H1 (cell line): ENCODE measurements at regions not wholly inside any gene's neighbourhood (a gene's known extent, or its start where the extent isn't known, plus 50 kb on each side); places are given as distances from the start of the nearest gene placed in this dataset.
A peak's percentile ranks its signal among the peaks of the same experiment; 100 is the strongest.

Experiments
- CTCF ChIA-PET: fragments of 300-600 bp; sonication (Branson Sonifier 250); formaldehyde crosslinking; loops from one replicate; lab custom pipeline; 2021; ENCODE audit not compliant: partially characterized antibody; lab: Charles Lee
- POLR2A ChIA-PET: fragments of 300-600 bp; sonication (Branson Sonifier 250); formaldehyde crosslinking; loops from one replicate; lab custom pipeline; 2021; ENCODE audit warnings: inconsistent platforms; ENCODE audit not compliant: partially characterized antibody; lab: Charles Lee
- DNase-seq, 2 experiments: peaks; one replicate each; pipeline versions ENCODE4 v3.0.0 to v3.0.0-alpha.2; 2010 to 2022; ENCODE audit warnings: low spot score in 2 of 2, low read depth in 1 of 2, mixed read lengths in 1 of 2
- FAIRE-seq: peaks from 2 replicates; lab custom pipeline; 2011; peaks lifted over from hg19 to GRCh38; lab: Jason Lieb, UNC
- H2AFZ ChIP-seq: 2 replicates; pipeline ENCODE4 v1.8.1; 2012; ENCODE audit warnings: low read length, inconsistent platforms
- H2AK5ac ChIP-seq: 2 replicates; pipeline ENCODE4 v1.6.1; 2013; ENCODE audit warnings: low read depth, low read length
- H2BK120ac ChIP-seq: replicated peaks from 2 replicates; pipeline ENCODE3; 2013; ENCODE audit warnings: low read depth, low read length, inconsistent platforms
- H2BK12ac ChIP-seq: 2 replicates; pipeline ENCODE4 v1.6.1; 2013; ENCODE audit warnings: low read depth, low read length
- H2BK15ac ChIP-seq: 2 replicates; pipeline ENCODE4 v1.6.1; 2013; ENCODE audit warnings: low read length
- H2BK20ac ChIP-seq: 2 replicates; pipeline ENCODE4 v1.6.1; 2013; ENCODE audit warnings: low read length
- H2BK5ac ChIP-seq: 2 replicates; pipeline ENCODE4 v1.6.1; 2013; ENCODE audit warnings: low read depth, low read length
- H3K14ac ChIP-seq: 2 replicates; pipeline ENCODE4 v1.6.1; 2013; ENCODE audit warnings: inconsistent platforms; ENCODE audit not compliant: insufficient read length
- H3K18ac ChIP-seq: 2 replicates; pipeline ENCODE4 v1.6.1; 2013; ENCODE audit warnings: low read length; ENCODE audit errors: extremely low read depth
- H3K23ac ChIP-seq: 2 replicates; pipeline ENCODE4 v1.6.1; 2013; ENCODE audit warnings: inconsistent platforms; ENCODE audit not compliant: insufficient read length
- H3K23me2 ChIP-seq: 2 replicates; pipeline ENCODE4 v1.6.1; 2013; ENCODE audit warnings: low read depth, low read length
- H3K27ac ChIP-seq: 2 replicates; pipeline ENCODE4 v1.6.1; 2011; ENCODE audit warnings: low read depth, low read length, inconsistent platforms
- H3K27me3 ChIP-seq, 4 experiments: replicated peaks in 1 of 4; 1 replicate in 1 of 4; 2 replicates in 3 of 4; pipeline versions ENCODE4 v1.6.1 to v1.8.1; 2011 to 2013; ENCODE audit warnings: low read length in 3 of 4, mild to moderate bottlenecking in 3 of 4, inconsistent platforms in 2 of 4, mixed read lengths in 2 of 4, moderate library complexity in 1 of 4; ENCODE audit not compliant: control insufficient read depth in 3 of 4, insufficient read depth in 3 of 4; ENCODE audit errors: extremely low read depth in 1 of 4
- H3K36me3 ChIP-seq, 4 experiments: 2 replicates each; pipeline versions ENCODE4 v1.6.1 to v1.8.1; 2011 to 2013; ENCODE audit warnings: mild to moderate bottlenecking in 4 of 4, low read length in 3 of 4, moderate library complexity in 2 of 4, control low read depth in 1 of 4, inconsistent platforms in 1 of 4; ENCODE audit not compliant: insufficient read depth in 4 of 4, control insufficient read depth in 2 of 4
- H3K4ac ChIP-seq: replicated peaks from 2 replicates; pipeline ENCODE3; 2013; ENCODE audit warnings: low read length, low read depth, mixed read lengths, inconsistent platforms; ENCODE audit not compliant: insufficient read length
- H3K4me1 ChIP-seq, 4 experiments: replicated peaks in 1 of 4; 1 replicate in 1 of 4; 2 replicates in 3 of 4; pipeline versions ENCODE4 v1.6.1 to v1.8.1; 2011 to 2013; ENCODE audit warnings: low read length in 3 of 4, inconsistent platforms in 2 of 4, mixed read lengths in 1 of 4; ENCODE audit not compliant: insufficient read depth in 4 of 4, control insufficient read depth in 3 of 4
- H3K4me2 ChIP-seq, 2 experiments: 2 replicates each; pipeline versions ENCODE4 v1.6.1 to v1.8.1; 2011 to 2013; ENCODE audit warnings: low read depth in 2 of 2, low read length in 2 of 2, control low read depth in 1 of 2, inconsistent platforms in 1 of 2, mild to moderate bottlenecking in 1 of 2; ENCODE audit not compliant: insufficient read depth in 1 of 2
- H3K4me3 ChIP-seq, 4 experiments: fragments of 200-600, 300-600 bp in 1 of 4; sonication (generic), shearing (Covaris generic), sonication (Bioruptor Twin) in 1 of 4; 2 replicates each; pipeline versions ENCODE4 v1.5.1 to v1.8.1; 2011 to 2016; ENCODE audit warnings: low read length in 4 of 4, low read depth in 3 of 4, control low read depth in 2 of 4, inconsistent platforms in 2 of 4, mild to moderate bottlenecking in 2 of 4, mixed read lengths in 1 of 4, moderate library complexity in 1 of 4; ENCODE audit not compliant: insufficient read depth in 2 of 4; ENCODE audit errors: extremely low read depth in 1 of 4
- H3K56ac ChIP-seq: replicated peaks from 2 replicates; pipeline ENCODE3; 2013; ENCODE audit warnings: low read depth, mild to moderate bottlenecking, mixed read lengths, low read length, inconsistent platforms; ENCODE audit not compliant: insufficient read length
- H3K79me1 ChIP-seq: 2 replicates; pipeline ENCODE4 v1.6.1; 2013; ENCODE audit warnings: low read depth, low read length, control low read depth
- H3K79me2 ChIP-seq, 2 experiments: 2 replicates each; pipeline versions ENCODE4 v1.6.1 to v1.8.1; 2012 to 2013; ENCODE audit warnings: low read length in 2 of 2, mild to moderate bottlenecking in 2 of 2, inconsistent platforms in 1 of 2; ENCODE audit not compliant: insufficient read depth in 2 of 2, control insufficient read depth in 1 of 2
- H3K9ac ChIP-seq, 4 experiments: replicated peaks in 1 of 4; 1 replicate in 1 of 4; 2 replicates in 3 of 4; pipeline versions ENCODE4 v1.6.1 to v1.8.1; 2011 to 2013; ENCODE audit warnings: low read depth in 3 of 4, low read length in 3 of 4, control low read depth in 2 of 4, mild to moderate bottlenecking in 2 of 4, moderate library complexity in 2 of 4, inconsistent platforms in 1 of 4; ENCODE audit errors: extremely low read depth in 1 of 4
- H3K9me3 ChIP-seq, 2 experiments: 2 replicates each; pipeline versions ENCODE4 v1.6.1 to v1.8.1; 2012 to 2013; ENCODE audit warnings: mild to moderate bottlenecking in 2 of 2, moderate library complexity in 2 of 2, control low read depth in 1 of 2, inconsistent platforms in 1 of 2, low read depth in 1 of 2, low read length in 1 of 2, mixed read lengths in 1 of 2; ENCODE audit not compliant: insufficient read depth in 2 of 2
- H4K20me1 ChIP-seq, 2 experiments: replicated peaks in 1 of 2; 2 replicates each; pipeline versions ENCODE3 to v1.8.1; 2011 to 2013; ENCODE audit warnings: inconsistent platforms in 2 of 2, low read length in 2 of 2, mild to moderate bottlenecking in 1 of 2; ENCODE audit not compliant: insufficient read depth in 2 of 2, control insufficient read depth in 1 of 2
- H4K5ac ChIP-seq: 2 replicates; pipeline ENCODE4 v1.6.1; 2013; ENCODE audit warnings: low read length, low read depth, mixed read lengths, inconsistent platforms; ENCODE audit not compliant: insufficient read length
- H4K8ac ChIP-seq: 2 replicates; pipeline ENCODE4 v1.8.0; 2013; ENCODE audit warnings: mild to moderate bottlenecking, moderate library complexity, low read length, inconsistent platforms; ENCODE audit not compliant: insufficient read depth; ENCODE audit errors: extremely low read depth
- H4K91ac ChIP-seq: replicated peaks from 2 replicates; pipeline ENCODE3; 2013; ENCODE audit warnings: low read length, mixed read lengths, inconsistent platforms; ENCODE audit not compliant: insufficient read length
- CHD1 ChIP-seq: IDR thresholded peaks from 2 replicates; pipeline ENCODE4 v1.6.1; 2012; ENCODE audit warnings: low read depth, low read length, improper control_type of control experiment
- EGR1 ChIP-seq: IDR thresholded peaks from 2 replicates; pipeline ENCODE4 v1.6.1; 2011; ENCODE audit warnings: low read depth, low read length, borderline replicate concordance
- EP300 ChIP-seq, 2 experiments: IDR thresholded peaks; 1 replicate in 1 of 2; 2 replicates in 1 of 2; pipeline ENCODE4 v1.6.1; 2011 to 2012; ENCODE audit warnings: low read depth in 2 of 2, low read length in 2 of 2, mild to moderate bottlenecking in 2 of 2, borderline replicate concordance in 1 of 2, inconsistent platforms in 1 of 2, moderate library complexity in 1 of 2
- HDAC6 ChIP-seq: IDR thresholded peaks from one replicate; pipeline ENCODE4 v1.7.1; 2012; ENCODE audit warnings: low read depth, mild to moderate bottlenecking, inconsistent platforms, low read length, moderate library complexity
- POLR2AphosphoS5 ChIP-seq: IDR thresholded peaks from 2 replicates; pipeline ENCODE4 v1.6.1; 2011; ENCODE audit warnings: low read depth, low read length
- POU5F1 ChIP-seq: IDR thresholded peaks from 2 replicates; pipeline ENCODE4 v1.6.1; 2011; ENCODE audit warnings: low read depth, mild to moderate bottlenecking, low read length, moderate library complexity
- TCF12 ChIP-seq: IDR thresholded peaks from 2 replicates; pipeline ENCODE4 v1.6.1; 2011; ENCODE audit warnings: low read depth, mild to moderate bottlenecking, low read length
- ZNF274 ChIP-seq: IDR thresholded peaks from 2 replicates; pipeline ENCODE4 v1.7.0; 2012; ENCODE audit warnings: low read length, borderline replicate concordance; ENCODE audit errors: extremely low read depth
- WGBS, 2 experiments: shearing (Covaris generic) in 1 of 2; methylation state at CpG; one replicate each; pipeline versions ENCODE4 v1.1.6 to v1.1.7; 2013 to 2015; ENCODE audit warnings: low lambda C conversion rate in 2 of 2, mixed read lengths in 2 of 2, inconsistent platforms in 1 of 2, low coverage in 1 of 2, missing lambda C conversion rate in 1 of 2; ENCODE audit not compliant: insufficient replicate concordance in 2 of 2, insufficient coverage in 1 of 2, insufficient read length in 1 of 2; ENCODE audit errors: extremely low coverage in 1 of 2, missing lambda C conversion rate in 1 of 2; 5-methylcytosine and 5-hydroxymethylcytosine counted together

DNA sequence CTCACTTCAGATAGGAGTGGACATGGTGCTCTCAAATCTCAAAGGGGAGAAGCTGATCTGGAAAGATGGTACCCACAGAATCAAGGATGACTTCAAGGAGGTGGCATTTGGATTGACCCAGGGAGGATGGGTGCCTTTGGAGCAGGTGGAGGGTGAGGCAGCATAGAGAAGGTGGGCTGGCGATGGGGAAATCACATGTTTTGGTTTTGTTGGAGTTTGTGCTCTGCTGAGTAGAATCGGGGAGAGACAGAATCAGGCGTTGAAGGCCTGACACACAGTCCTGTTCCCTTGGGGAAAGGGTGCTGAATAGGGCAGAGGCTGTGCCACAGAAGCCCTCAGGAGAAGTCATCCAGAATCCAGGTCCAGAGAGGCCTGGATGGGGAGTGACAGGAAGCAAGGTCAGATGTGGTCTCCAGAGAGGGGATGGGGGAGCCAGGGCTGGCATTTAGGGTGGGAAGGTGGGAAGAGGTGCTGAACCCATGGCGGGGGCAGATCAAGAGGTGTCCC, 291.1 kb downstream of the GLRX3 start:
- Histone ChIP-seq H2AK5ac (no peak overlapping the region), H3K4me2 (no peak overlapping the region), H3K23me2 (no peaks in the 10 kb centered on the region), H3K79me2 (no peaks in the 10 kb centered on the region), H3K4ac (no peak overlapping the region), H3K18ac (no peak overlapping the region), H3K9ac (no peak overlapping the region), H2BK5ac (no peak overlapping the region), H3K14ac (no peak overlapping the region), H3K9me3 (peaks cover 0 to 3% of the 10 kb centered on the region in 2 experiments; a peak in 2 of 4 replicates), H4K20me1 (no peaks in the 10 kb centered on the region), H3K36me3 (no peaks in the 10 kb centered on the region), H4K5ac (no peak overlapping the region), H2BK15ac (no peak overlapping the region), H4K91ac (no peak overlapping the region), H4K8ac (no peak overlapping the region), H3K27me3 (no peaks in the 10 kb centered on the region; a peak in 1 of 7 replicates), H2AFZ (no peak overlapping the region), H3K4me1 (no peaks in the 10 kb centered on the region), H2BK12ac (no peak overlapping the region), H3K79me1 (no peaks in the 10 kb centered on the region), H3K4me3 (no peak overlapping the region), H2BK20ac (no peak overlapping the region), H3K23ac (no peak overlapping the region), H3K27ac (no peak overlapping the region), H2BK120ac (no peak overlapping the region), H3K56ac (no peak overlapping the region)
- POLR2A ChIA-PET = no interaction called here
- peak in 1 of 2 experiments; percentile 11 for DNase-seq
- WGBS, 2 experiments = 84% methylated on average over 4 of the region's 4 CpGs; no CpG with 5 or more reads in 1 of the 2 experiments
- CTCF ChIA-PET = interaction anchor here (1.7 kb wide), 1 partner anchor 11 kb away, joined by 6 read pairs; no protein-coding TSS in a partner anchor
- no peak for FAIRE-seq
- TF ChIP-seq ZNF274 = no peak
- no peak for TF ChIP-seq EGR1
- TF ChIP-seq POLR2AphosphoS5 = no peak
- no peak for TF ChIP-seq POU5F1
- no peak for TF ChIP-seq EP300 (IDR thresholded peaks at IDR 0.05; ENCODE audit: borderline replicate concordance in 1 of 2, low read depth in 2 of 2, low read length in 2 of 2)
- TF ChIP-seq TCF12 = no peak
- no peak for TF ChIP-seq CHD1
- TF ChIP-seq HDAC6 = no peak
